Ishikawa (cell line): ENCODE measurements at regions not wholly inside any gene's neighbourhood (a gene's known extent, or its start where the extent isn't known, plus 50 kb on each side); places are given as distances from the start of the nearest gene placed in this dataset.

ENCODE experiments used
- FOXM1 ChIP-seq: IDR thresholded peaks from 2 replicates; pipeline ENCODE4 v1.6.1; 2012; ENCODE audit warnings: low read depth, borderline replicate concordance
- YY1 ChIP-seq: IDR thresholded peaks from 2 replicates; pipeline ENCODE4 v1.6.1; 2012; ENCODE audit warnings: low read depth
- ZBTB7A ChIP-seq: IDR thresholded peaks from 2 replicates; pipeline ENCODE4 v1.6.1; 2012; ENCODE audit warnings: low read depth
- TF ChIP-seq, protein P1 (sequence below): IDR thresholded peaks from 2 replicates; pipeline ENCODE4 v1.6.1; 2012; ENCODE audit warnings: low read depth, mild to moderate bottlenecking
- TF ChIP-seq, protein P2 (sequence below): IDR thresholded peaks from 2 replicates; pipeline ENCODE4 v1.6.1; 2012

DNA sequence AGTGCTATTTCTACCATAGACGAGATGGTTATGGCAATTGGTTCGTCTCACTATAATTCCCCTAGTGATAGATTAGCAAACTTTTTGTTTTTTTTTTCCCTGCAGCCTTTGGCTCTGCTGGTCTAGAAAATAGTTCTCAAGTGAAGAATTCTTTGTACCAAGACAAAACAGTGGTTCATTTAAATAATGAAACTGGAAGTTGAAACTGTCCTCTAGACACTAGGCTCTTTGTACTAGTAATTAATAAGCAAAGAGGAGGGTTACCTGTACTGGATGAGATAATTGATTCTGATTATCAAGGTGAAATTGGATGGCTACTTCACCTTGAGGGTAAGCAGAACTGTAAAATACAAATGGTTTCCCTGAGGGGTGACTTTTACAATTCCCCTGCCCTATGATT lies 156.9 kb upstream of the DCC start:
- TF ChIP-seq, protein P1, sequence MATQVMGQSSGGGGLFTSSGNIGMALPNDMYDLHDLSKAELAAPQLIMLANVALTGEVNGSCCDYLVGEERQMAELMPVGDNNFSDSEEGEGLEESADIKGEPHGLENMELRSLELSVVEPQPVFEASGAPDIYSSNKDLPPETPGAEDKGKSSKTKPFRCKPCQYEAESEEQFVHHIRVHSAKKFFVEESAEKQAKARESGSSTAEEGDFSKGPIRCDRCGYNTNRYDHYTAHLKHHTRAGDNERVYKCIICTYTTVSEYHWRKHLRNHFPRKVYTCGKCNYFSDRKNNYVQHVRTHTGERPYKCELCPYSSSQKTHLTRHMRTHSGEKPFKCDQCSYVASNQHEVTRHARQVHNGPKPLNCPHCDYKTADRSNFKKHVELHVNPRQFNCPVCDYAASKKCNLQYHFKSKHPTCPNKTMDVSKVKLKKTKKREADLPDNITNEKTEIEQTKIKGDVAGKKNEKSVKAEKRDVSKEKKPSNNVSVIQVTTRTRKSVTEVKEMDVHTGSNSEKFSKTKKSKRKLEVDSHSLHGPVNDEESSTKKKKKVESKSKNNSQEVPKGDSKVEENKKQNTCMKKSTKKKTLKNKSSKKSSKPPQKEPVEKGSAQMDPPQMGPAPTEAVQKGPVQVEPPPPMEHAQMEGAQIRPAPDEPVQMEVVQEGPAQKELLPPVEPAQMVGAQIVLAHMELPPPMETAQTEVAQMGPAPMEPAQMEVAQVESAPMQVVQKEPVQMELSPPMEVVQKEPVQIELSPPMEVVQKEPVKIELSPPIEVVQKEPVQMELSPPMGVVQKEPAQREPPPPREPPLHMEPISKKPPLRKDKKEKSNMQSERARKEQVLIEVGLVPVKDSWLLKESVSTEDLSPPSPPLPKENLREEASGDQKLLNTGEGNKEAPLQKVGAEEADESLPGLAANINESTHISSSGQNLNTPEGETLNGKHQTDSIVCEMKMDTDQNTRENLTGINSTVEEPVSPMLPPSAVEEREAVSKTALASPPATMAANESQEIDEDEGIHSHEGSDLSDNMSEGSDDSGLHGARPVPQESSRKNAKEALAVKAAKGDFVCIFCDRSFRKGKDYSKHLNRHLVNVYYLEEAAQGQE: no peak
- TF ChIP-seq, protein P2, sequence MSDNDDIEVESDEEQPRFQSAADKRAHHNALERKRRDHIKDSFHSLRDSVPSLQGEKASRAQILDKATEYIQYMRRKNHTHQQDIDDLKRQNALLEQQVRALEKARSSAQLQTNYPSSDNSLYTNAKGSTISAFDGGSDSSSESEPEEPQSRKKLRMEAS: no peak
- TF ChIP-seq YY1 (no peak), FOXM1 (no peak), ZBTB7A (no peak)
